Uterus (tissue), 2 donors: ENCODE measurements at regions not wholly inside any gene's neighbourhood (a gene's known extent, or its start where the extent isn't known, plus 50 kb on each side); places are given as distances from the start of the nearest gene placed in this dataset.

Source experiments
- CTCF ChIP-seq, 4 experiments: fragments of 200-600 bp in 2 of 4; fragments of 450-650 bp in 2 of 4; sonication (generic) in 2 of 4; IDR thresholded peaks; one replicate each; pipeline ENCODE4 v1.5.1; 2016 to 2019; ENCODE audit warnings: antibody characterized with exemption in 4 of 4, mild to moderate bottlenecking in 2 of 4, moderate library complexity in 1 of 4
- POLR2A ChIP-seq, 2 donors: fragments of 450-650 bp; IDR thresholded peaks; one replicate each; pipeline ENCODE4 v1.6.1; 2016; ENCODE audit warnings: antibody characterized with exemption in 2 of 2, mild to moderate bottlenecking in 1 of 2, moderate library complexity in 1 of 2

GRCh38 chr22:47474464-47474863 is 712.0 kb downstream of the TBC1D22A start:
- TF ChIP-seq CTCF (IDR thresholded peaks at IDR 0.05) (no peak), POLR2A (IDR thresholded peaks at IDR 0.05) (no peak)
